Activated CD4-positive, alpha-beta T cell treated with anti-CD3 and anti-CD28 coated beads, Interleukin-2, amount 50 U/mL, for 16 hours (primary cell): ENCODE measurements at regions not wholly inside any gene's neighbourhood (a gene's known extent, or its start where the extent isn't known, plus 50 kb on each side); places are given as distances from the start of the nearest gene placed in this dataset.
"Not testable (repeated sequence)": the region's sequence is repeated elsewhere in the genome, so short reads cannot be mapped to it uniquely, and the experiment has no call there.

Source experiments
- DNase-seq: peaks from one replicate; pipeline ENCODE4 v3.0.0-alpha.2; 2020

- no peak for DNase-seq
Observed at GRCh38 chr14:30381861-30382480, 177.0 kb upstream of the G2E3 start.

GRCh38 chr14:30385925-30386324, 173.0 kb upstream of the G2E3 start:
- DNase-seq = no peak

- DNase-seq = no peak
Observed at GRCh38 chr14:30387871-30388270, 171.1 kb upstream of the G2E3 start.

GRCh38 chr14:30389134-30389876, 169.7 kb upstream of the G2E3 start:
- DNase-seq = no peak

- no peak for DNase-seq
Observed at GRCh38 chr14:30389877-30390385, 169.0 kb upstream of the G2E3 start.

DNA sequence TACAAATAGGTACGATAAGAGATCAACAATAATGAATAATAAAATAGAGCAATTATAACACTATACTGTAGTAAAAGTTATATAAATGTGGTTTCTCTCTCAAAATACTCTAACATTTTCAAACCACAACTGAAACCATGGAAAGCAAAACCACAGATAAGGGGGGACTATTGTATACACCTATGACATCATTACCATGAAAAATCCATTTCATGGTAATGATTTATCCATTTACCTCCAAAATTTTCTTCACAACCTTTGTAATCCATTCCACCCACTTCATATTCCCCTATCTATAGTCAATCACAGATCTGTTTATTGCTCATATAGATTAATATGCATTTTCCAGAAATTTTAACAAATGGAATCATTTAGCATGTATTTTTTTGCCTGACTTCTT, 163.9 kb upstream of the G2E3 start:
- DNase-seq = no peak

- DNase-seq = no peak
Observed at GRCh38 chr14:30402846-30403245, 156.1 kb upstream of the G2E3 start.

DNA sequence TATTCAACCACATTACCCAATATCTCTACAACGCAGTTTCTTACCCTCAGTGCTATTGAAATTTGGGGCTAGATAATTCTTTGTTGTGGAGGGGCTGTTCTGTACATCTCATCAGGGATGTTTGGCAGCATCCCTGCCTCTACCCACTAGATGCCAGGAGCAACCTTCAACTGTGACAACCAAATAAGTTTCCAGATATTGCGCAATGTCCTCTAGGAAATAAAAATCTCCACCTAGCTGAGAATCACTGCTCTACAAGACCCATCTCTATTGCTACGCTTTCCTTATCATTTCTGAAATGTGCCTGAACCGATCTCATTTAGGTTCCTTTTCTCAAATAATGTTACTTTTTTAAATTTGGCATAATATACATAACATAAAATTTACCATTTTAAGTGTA, 155.2 kb upstream of the G2E3 start:
- DNase-seq = no peak

DNA sequence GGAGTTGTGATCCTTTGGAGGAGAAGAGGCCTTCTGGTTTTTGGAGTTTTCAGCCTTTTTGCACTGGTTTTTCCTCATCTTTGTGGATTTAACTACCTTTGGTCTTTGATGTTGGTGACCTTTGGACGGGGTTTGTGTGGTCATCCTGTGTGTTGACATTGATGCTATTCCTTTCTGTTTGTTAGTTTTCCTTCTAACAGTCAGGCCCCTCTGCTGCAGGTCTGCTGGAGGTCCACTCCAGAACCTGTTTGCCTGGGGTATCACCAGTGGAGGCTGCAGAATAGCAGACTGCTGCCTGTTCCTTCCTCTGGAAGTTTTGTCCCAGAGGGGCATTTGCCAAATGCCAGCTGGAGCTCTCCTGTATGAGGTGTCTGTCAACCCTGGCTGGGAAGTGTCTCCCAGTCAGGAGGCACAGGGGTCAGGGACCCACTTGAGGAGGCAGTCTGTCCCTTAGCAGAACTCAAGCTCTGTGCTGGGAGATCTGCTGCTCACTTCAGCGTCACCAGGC, 149.4 kb upstream of the G2E3 start:
- DNase-seq = not testable (repeated sequence)

GRCh38 chr14:30410986-30411385, 148.0 kb upstream of the G2E3 start:
- DNase-seq = no peak

GRCh38 chr14:30413184-30413583, 145.8 kb upstream of the G2E3 start:
- not testable (repeated sequence) for DNase-seq

GRCh38 chr14:30417121-30417520, 141.8 kb upstream of the G2E3 start:
- DNase-seq = no peak

GRCh38 chr14:30417999-30418398, 141.0 kb upstream of the G2E3 start:
- no peak for DNase-seq

GRCh38 chr14:30419037-30419436, 139.9 kb upstream of the G2E3 start:
- DNase-seq = no peak

GRCh38 chr14:30420515-30420914, 138.4 kb upstream of the G2E3 start:
- DNase-seq = no peak

DNA sequence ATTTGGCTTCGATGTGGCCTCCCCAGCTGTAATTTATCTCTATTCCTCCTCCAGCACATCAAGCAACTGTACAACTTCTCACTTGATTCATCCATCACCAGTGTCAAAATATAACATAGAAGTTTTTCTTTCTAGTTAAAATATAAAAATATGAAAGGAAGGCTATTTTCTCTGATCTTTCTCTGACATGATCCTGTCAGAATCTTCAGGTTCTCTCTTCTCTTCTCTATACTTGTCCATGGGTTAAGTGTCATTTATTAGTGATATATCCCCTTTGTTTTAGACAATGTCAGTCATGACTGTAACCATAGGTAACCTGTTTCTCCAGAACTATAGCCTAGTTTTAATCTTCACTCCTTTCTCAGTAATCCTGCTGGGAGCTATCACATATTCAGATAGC, 132.5 kb upstream of the G2E3 start:
- no peak for DNase-seq

- DNase-seq = no peak
Observed at GRCh38 chr14:30427401-30427800, 131.6 kb upstream of the G2E3 start.

GRCh38 chr14:30427846-30428245, 131.1 kb upstream of the G2E3 start:
- no peak for DNase-seq

DNA sequence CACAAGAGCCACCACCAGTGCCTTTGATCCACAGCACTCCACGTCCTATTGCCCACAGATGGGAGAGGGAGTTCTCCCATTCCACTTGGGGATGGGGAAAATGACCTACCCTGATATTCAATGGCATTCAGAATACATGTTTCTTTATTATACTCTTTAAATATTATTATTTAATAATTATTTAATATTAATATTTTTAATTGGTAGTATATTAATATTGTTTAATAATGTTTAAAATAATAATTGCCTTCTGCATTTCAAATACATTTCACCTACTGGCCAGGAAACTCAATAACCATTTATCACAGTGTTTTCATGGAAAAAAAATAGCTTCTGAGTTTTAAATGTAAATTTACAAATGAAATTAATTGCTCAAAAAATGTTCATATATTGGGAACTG, 127.4 kb upstream of the G2E3 start:
- no peak for DNase-seq

DNA sequence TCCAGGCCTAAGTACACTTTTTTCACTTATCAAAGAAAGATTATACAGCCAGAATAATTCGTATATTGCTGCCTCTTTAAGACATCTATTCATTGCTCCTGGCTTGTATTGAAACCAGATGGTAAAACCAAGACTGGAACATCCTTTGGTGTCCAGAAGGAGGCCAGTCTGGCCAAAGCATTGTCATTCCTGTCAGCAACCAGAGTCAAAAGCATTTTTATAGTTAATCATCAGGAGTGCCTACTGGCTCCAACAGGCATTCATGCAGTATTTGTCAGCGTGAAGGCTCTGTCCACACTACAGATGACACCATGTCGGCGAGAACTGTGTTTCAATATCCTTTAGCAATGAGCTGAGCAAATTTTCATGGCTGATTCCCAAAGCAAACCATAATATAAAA, 118.0 kb upstream of the G2E3 start:
- DNase-seq = no peak

DNA sequence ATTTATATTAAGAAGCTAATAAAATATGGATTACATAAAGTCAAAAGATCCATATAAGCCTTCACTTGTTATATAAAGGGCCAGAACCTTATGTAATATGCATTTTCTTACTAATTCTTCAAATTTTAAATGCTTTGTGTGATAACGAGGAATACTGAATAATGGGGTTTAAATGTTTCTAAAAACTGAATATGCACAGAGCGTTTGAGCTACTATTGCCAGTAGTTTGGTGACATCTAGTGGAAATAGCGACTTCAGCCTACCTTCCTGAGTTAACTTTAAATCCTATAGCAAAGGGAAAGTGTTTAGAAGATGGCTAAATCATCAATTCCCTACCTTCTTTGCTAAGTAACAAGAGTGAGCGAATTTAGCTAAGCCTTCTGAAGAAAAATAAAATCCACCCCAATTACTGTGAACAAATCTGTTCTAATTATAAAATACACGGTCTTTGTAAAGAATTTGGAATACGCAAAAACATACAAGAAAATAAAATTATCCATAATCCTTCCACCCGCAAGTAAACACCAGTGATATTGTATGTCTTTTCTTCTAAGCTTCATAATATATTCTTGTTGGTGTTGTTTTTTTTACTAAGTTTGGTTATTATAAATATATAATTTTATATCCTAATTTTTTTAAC, 115.5 kb upstream of the G2E3 start:
- DNase-seq = no peak

- no peak for DNase-seq
Observed at GRCh38 chr14:30444451-30444850, 114.5 kb upstream of the G2E3 start.

DNA sequence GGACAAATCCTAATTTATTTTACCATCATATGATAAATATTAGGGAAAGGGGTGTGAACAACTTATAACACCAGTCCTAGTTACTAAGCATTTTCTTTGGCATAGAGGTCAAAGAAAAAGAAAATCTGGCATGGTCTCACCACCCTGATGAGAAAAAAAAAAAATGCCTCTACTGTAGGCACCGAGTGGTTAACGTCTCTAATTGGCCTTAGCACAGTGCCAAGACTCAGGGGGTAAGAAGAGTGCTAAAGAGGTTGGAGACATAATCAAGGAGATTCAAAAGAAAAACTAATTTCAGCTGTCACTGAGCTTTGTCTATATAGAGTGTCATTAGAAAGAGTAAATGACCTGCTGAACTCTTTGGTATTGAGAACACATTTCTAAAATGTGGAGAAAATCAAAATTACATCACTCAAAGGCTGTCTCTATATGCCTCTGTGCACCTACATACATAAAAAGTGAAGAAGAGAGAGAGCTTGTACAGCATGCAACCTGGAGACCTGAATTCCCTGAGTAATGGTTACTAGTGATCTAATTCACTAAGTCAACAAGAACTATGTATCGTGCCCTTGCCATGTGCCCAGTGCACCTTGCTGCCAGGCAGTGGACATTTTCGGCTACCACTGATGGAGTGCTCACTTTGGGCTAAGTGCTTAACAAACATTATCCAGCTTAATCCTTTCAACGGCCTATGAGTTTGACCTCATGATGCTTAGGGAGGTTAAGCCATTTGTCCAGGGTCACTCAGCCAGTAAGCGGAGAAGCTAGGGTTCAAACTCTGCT, 113.8 kb upstream of the G2E3 start:
- DNase-seq = no peak
